PC-3 (cell line): ENCODE measurements at regions not wholly inside any gene's neighbourhood (a gene's known extent, or its start where the extent isn't known, plus 50 kb on each side); places are given as distances from the start of the nearest gene placed in this dataset.

ENCODE experiments used
- ATAC-seq: fragments of 200-7000 bp; cut with Tn5 transposase; 2 replicates; pipeline ENCODE4 v1.9.1; 2020; ENCODE audit warnings: mild to moderate bottlenecking, moderate library complexity
- BruUV-seq: library from RNA; stranded (reverse); fragments of 400-500 nt; replicated peaks from 2 replicates; lab custom pipeline; 2021; lab: Mats Ljungman, UMichigan
- CTCF ChIA-PET: fragments of 300-600 bp; sonication (Branson Sonifier 250); formaldehyde crosslinking; loops from one replicate; lab custom pipeline; 2022; ENCODE audit warnings: antibody characterized with exemption; lab: Charles Lee
- POLR2A ChIA-PET: fragments of 300-600 bp; sonication (Branson Sonifier 250); formaldehyde crosslinking; loops from one replicate; lab custom pipeline; 2022; ENCODE audit warnings: antibody characterized with exemption; ENCODE audit not compliant: unreplicated experiment; lab: Charles Lee
- DNase-seq: peaks from one replicate; pipeline ENCODE4 v3.0.0-alpha.2; 2015
- H2AFZ ChIP-seq: fragments of 300-600 bp; sonication (generic); 2 replicates; pipeline ENCODE4 v1.6.0; 2016; ENCODE audit warnings: antibody characterized with exemption, low read length
- H3F3A ChIP-seq: fragments of 300-600 bp; sonication (generic); one replicate; pipeline ENCODE4 v1.6.0; 2017; ENCODE audit warnings: antibody characterized with exemption, low read length, control low read depth, mild to moderate bottlenecking; ENCODE audit not compliant: unreplicated experiment
- H3K27ac ChIP-seq: fragments of 300-600 bp; sonication (generic); 2 replicates; pipeline ENCODE4 v1.5.1; 2016; ENCODE audit warnings: mild to moderate bottlenecking, low read length
- H3K27me3 ChIP-seq: fragments of 300-600 bp; sonication (generic); 2 replicates; pipeline ENCODE4 v1.6.1; 2016; ENCODE audit warnings: low read length, mixed read lengths
- H3K36me3 ChIP-seq: fragments of 300-600 bp; sonication (generic); 2 replicates; pipeline ENCODE4 v1.6.1; 2016; ENCODE audit warnings: low read depth, mixed run types, low read length, mixed read lengths
- H3K4me1 ChIP-seq: fragments of 300-600 bp; sonication (generic); 2 replicates; pipeline ENCODE4 v1.5.1; 2016; ENCODE audit warnings: low read length; ENCODE audit not compliant: insufficient read depth
- H3K4me2 ChIP-seq: fragments of 300-600 bp; sonication (generic); 2 replicates; pipeline ENCODE4 v1.6.0; 2016; ENCODE audit warnings: low read length
- H3K4me3 ChIP-seq: fragments of 300-600 bp; sonication (generic); 2 replicates; pipeline ENCODE4 v1.5.1; 2016; ENCODE audit warnings: mild to moderate bottlenecking, low read length, mixed read lengths
- H3K79me2 ChIP-seq: fragments of 300-600 bp; sonication (generic); 2 replicates; pipeline ENCODE4 v1.6.1; 2017; ENCODE audit warnings: low read length, mixed read lengths
- H3K9ac ChIP-seq: fragments of 300-600 bp; sonication (generic); 2 replicates; pipeline ENCODE4 v1.6.0; 2016; ENCODE audit warnings: mild to moderate bottlenecking, low read length
- H3K9me2 ChIP-seq: fragments of 300-600 bp; sonication (generic); replicated peaks from 2 replicates; pipeline ENCODE4 v1.6.1; 2016; ENCODE audit warnings: mixed run types, low read length, mixed read lengths
- H3K9me3 ChIP-seq: fragments of 300-600 bp; sonication (generic); 2 replicates; pipeline ENCODE4 v1.6.1; 2016; ENCODE audit warnings: low read length, mixed read lengths
- H4K20me1 ChIP-seq: fragments of 300-600 bp; sonication (generic); 2 replicates; pipeline ENCODE4 v1.6.1; 2016; ENCODE audit warnings: low read length, mixed read lengths
- CTCF ChIP-seq: fragments of 300-600 bp; sonication (generic); conservative IDR thresholded peaks from 2 replicates; pipeline ENCODE4 v1.5.1; 2017; ENCODE audit warnings: antibody characterized with exemption, low read depth, mild to moderate bottlenecking, low read length
- EZH2 ChIP-seq: fragments of 300-600 bp; sonication (generic); IDR thresholded peaks from one replicate; pipeline ENCODE4 v1.6.1; 2017; ENCODE audit warnings: antibody characterized with exemption, mild to moderate bottlenecking, low read length; ENCODE audit not compliant: unreplicated experiment
- EZH2phosphoT487 ChIP-seq: fragments of 300-600 bp; sonication (generic); IDR thresholded peaks from 2 replicates; pipeline ENCODE4 v1.6.1; 2018; ENCODE audit warnings: mild to moderate bottlenecking, antibody characterized with exemption, low read length, borderline replicate concordance
- intact Hi-C: fragments of 100-400 bp; cut with micrococcal nuclease; formaldehyde crosslinking; loops from 2 replicates; pipeline ENCODE4 v1.9.0; 2023

- intact Hi-C loops, result no loop called here
- Histone ChIP-seq H3K27ac (no peak overlapping the region), H3K79me2 (no peaks in the 10 kb centered on the region), H3K9me3 (no peaks in the 10 kb centered on the region), H3K4me2 (no peak overlapping the region), H4K20me1 (no peaks in the 10 kb centered on the region), H3K4me3 (no peak overlapping the region), H3F3A (no peaks in the 10 kb centered on the region), H3K4me1 (no peaks in the 10 kb centered on the region), H3K9ac (no peak overlapping the region), H3K27me3 (peaks cover 76% of the 10 kb centered on the region), H3K9me2 (no peaks in the 10 kb centered on the region), H3K36me3 (no peaks in the 10 kb centered on the region), H2AFZ (no peak overlapping the region)
- TF ChIP-seq CTCF (no peak), EZH2 (no peak), EZH2phosphoT487 (no peak)
- ChIA-PET POLR2A (no interaction called here), CTCF (no interaction called here)
- no peak for DNase-seq
- no TSS peak for BruUV-seq
- no peak for ATAC-seq
Measured at GRCh38 chr17:15177343-15177742, 87.8 kb downstream of the PMP22 start.

GRCh38 chr17:15175356-15175755 lies 89.8 kb downstream of the PMP22 start:
- H4K20me1 ChIP-seq, result no peaks in the 10 kb centered on the region
- POLR2A ChIA-PET, result no interaction called here
- no peak overlapping the region for H3K4me3 ChIP-seq
- no peaks in the 10 kb centered on the region for H3K79me2 ChIP-seq
- BruUV-seq, result no TSS peak
- no peaks in the 10 kb centered on the region for H3K9me3 ChIP-seq
- no peaks in the 10 kb centered on the region for H3K9me2 ChIP-seq
- peaks cover 59% of the 10 kb centered on the region for H3K27me3 ChIP-seq
- no peaks in the 10 kb centered on the region for H3K4me1 ChIP-seq
- no peaks in the 10 kb centered on the region for H3F3A ChIP-seq
- H2AFZ ChIP-seq, result no peak overlapping the region
- H3K4me2 ChIP-seq, result no peak overlapping the region
- intact Hi-C loops, result no loop called here
- H3K9ac ChIP-seq, result no peak overlapping the region
- no peaks in the 10 kb centered on the region for H3K36me3 ChIP-seq
- no peak overlapping the region for H3K27ac ChIP-seq
- no peak for TF ChIP-seq CTCF
- no peak for TF ChIP-seq EZH2
- TF ChIP-seq EZH2phosphoT487, result no peak
- CTCF ChIA-PET, result no interaction called here
- no peak for DNase-seq
- ATAC-seq, result no peak

GRCh38 chr17:15171167-15172047 lies 93.7 kb downstream of the PMP22 start:
- no peak overlapping the region for H3K27ac ChIP-seq
- H4K20me1 ChIP-seq, result no peaks in the 10 kb centered on the region
- no peaks in the 10 kb centered on the region for H3K9me2 ChIP-seq
- intact Hi-C loops, result no loop called here
- no peaks in the 10 kb centered on the region for H3K36me3 ChIP-seq
- ChIA-PET CTCF (interaction anchor here (0.6 kb wide), 1 partner anchor 59 kb away, joined by 4 read pairs; no protein-coding TSS in a partner anchor), POLR2A (no interaction called here)
- no TSS peak for BruUV-seq
- H3F3A ChIP-seq, result no peaks in the 10 kb centered on the region
- no peaks in the 10 kb centered on the region for H3K9me3 ChIP-seq
- H3K9ac ChIP-seq, result no peak overlapping the region
- DNase-seq (peak; percentile 83), ATAC-seq (peak; percentile 86)
- TF ChIP-seq EZH2phosphoT487 (no peak), EZH2 (no peak), CTCF (peak; percentile 92)
- H3K27me3 ChIP-seq, result peaks cover 48% of the 10 kb centered on the region
- no peak overlapping the region for H3K4me2 ChIP-seq
- H3K79me2 ChIP-seq, result no peaks in the 10 kb centered on the region
- H3K4me1 ChIP-seq, result no peaks in the 10 kb centered on the region
- no peak overlapping the region for H3K4me3 ChIP-seq
- H2AFZ ChIP-seq, result no peak overlapping the region
